ENCODE measurements at regions not wholly inside any gene's neighbourhood (a gene's known extent, or its start where the extent isn't known, plus 50 kb on each side); places are given as distances from the start of the nearest gene placed in this dataset.

DNA sequence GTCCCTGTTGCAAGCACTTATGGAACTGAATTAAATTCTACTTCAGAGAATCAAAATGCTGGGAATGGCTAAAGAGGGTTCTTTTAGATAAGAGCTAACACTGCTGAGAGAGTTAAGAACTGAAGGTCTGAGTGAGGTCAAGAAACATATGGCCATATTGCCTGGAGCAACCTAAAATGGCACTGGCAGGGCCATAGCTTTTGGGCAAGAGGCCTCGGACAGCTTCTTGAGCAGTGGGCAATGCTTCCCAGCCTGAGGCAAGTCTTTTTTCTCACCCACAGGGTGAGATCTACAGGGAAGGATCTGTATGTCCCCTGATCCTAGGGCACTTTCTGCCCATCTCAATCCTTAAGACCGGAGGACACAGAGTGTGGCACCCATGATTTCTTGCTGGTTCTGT is 244.6 kb upstream of the NT5C1B start:
- H3K36me3 Mint-ChIP-seq (ENCODE audit: low read depth, unreplicated experiment) = no peaks in the 10 kb centered on the region
- DNase-seq (ENCODE audit: low spot score) = no peak
- no peaks in the 10 kb centered on the region for H3K27me3 Mint-ChIP-seq (ENCODE audit: unreplicated experiment)
- TF ChIP-seq CTCF (IDR thresholded peaks at IDR 0.05; ENCODE audit: unreplicated experiment) = no peak
- no peaks in the 10 kb centered on the region for H3K9me3 Mint-ChIP-seq (ENCODE audit: unreplicated experiment)
- no peak overlapping the region for H3K4me3 Mint-ChIP-seq (ENCODE audit: unreplicated experiment)
- peaks cover 23% of the 10 kb centered on the region for H3K4me1 Mint-ChIP-seq (ENCODE audit: unreplicated experiment)
- no peak overlapping the region for H3K27ac Mint-ChIP-seq (ENCODE audit: unreplicated experiment)

DNA sequence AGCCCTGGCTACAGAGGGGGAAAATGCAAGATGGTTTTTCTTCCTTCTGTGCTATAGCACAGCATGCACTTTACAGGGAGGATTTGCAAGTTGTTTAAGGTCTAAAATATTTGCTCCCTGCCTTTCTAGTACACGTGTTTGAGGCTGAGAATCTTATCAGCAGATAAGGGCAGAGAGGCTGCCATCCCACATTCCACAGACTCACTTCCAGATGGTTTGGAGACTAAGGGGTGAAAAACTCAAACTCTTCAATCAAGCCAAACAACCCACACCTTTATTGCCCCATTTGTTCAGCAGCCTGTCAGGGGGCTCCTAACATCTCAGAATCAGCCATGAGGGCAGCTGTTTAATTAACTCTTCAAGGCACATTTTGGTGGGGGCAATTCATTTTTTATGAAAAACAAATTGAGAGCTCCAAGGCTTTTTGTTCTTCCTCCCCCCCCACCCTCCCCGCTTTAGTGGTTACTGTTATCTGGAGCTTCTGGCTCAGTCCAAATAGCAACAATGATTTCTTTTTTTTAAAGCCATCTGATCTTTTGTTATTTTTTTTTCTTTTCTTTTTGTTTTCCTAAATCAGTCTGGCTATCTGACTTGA is 242.6 kb upstream of the NT5C1B start:
- DNase-seq (ENCODE audit: low spot score) = no peak
- TF ChIP-seq CTCF (IDR thresholded peaks at IDR 0.05; ENCODE audit: unreplicated experiment) = no peak
- H3K27me3 Mint-ChIP-seq (ENCODE audit: unreplicated experiment) = no peaks in the 10 kb centered on the region
- H3K9me3 Mint-ChIP-seq (ENCODE audit: unreplicated experiment) = no peaks in the 10 kb centered on the region
- peaks cover 20% of the 10 kb centered on the region for H3K4me1 Mint-ChIP-seq (ENCODE audit: unreplicated experiment)
- H3K27ac Mint-ChIP-seq (ENCODE audit: unreplicated experiment) = no peak overlapping the region
- H3K4me3 Mint-ChIP-seq (ENCODE audit: unreplicated experiment) = no peak overlapping the region
- no peaks in the 10 kb centered on the region for H3K36me3 Mint-ChIP-seq (ENCODE audit: low read depth, unreplicated experiment)

DNA sequence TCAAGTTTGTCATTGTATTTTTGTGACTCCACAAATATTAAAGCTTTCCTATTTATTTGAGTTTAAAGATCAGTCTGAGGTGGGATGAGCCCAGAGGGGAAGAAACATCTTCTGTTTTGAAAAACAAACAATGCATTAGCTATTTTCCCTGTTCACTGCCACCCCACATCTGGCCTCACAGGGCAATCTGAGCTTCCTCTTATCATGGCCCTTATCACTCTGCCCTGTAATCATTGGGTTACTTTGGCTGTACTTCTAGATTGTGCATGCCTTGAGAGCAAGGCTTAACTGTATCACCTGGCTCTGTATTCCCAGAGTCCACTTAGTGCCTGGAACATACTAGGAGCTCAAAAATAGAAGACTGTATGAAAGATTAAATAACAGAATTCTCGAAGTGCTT is 241.6 kb upstream of the NT5C1B start:
- no peak for DNase-seq (ENCODE audit: low spot score)
- H3K36me3 Mint-ChIP-seq (ENCODE audit: low read depth, unreplicated experiment) = no peaks in the 10 kb centered on the region
- H3K9me3 Mint-ChIP-seq (ENCODE audit: unreplicated experiment) = no peaks in the 10 kb centered on the region
- peaks cover 10% of the 10 kb centered on the region for H3K4me1 Mint-ChIP-seq (ENCODE audit: unreplicated experiment)
- H3K27ac Mint-ChIP-seq (ENCODE audit: unreplicated experiment) = no peak overlapping the region
- peaks cover 1% of the 10 kb centered on the region for H3K27me3 Mint-ChIP-seq (ENCODE audit: unreplicated experiment)
- H3K4me3 Mint-ChIP-seq (ENCODE audit: unreplicated experiment) = no peak overlapping the region
- no peak for TF ChIP-seq CTCF (IDR thresholded peaks at IDR 0.05; ENCODE audit: unreplicated experiment)

DNA sequence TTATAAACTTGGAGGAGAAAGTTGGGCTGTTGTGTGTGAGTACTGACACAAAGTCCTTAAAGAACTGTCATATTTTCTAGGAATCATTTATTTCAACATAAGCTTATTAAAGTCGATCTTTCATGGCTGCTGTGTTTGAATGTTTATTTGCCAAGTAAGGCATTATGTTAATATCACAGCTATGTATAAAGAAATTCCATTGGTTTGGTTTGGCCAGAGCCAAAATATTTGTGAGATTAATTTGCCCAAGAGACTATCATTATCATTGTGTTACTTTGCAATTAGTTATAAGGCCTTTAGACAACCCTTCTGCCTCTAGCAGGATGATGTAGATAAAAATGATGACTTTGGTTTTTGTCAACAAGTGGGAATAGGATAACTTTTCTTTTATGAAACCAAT is 240.6 kb upstream of the NT5C1B start:
- Mint-ChIP-seq H3K4me3 (ENCODE audit: unreplicated experiment) (no peak overlapping the region), H3K27me3 (ENCODE audit: unreplicated experiment) (peaks cover 1% of the 10 kb centered on the region), H3K4me1 (ENCODE audit: unreplicated experiment) (peaks cover under 1% of the 10 kb centered on the region), H3K36me3 (ENCODE audit: low read depth, unreplicated experiment) (no peaks in the 10 kb centered on the region), H3K27ac (ENCODE audit: unreplicated experiment) (no peak overlapping the region), H3K9me3 (ENCODE audit: unreplicated experiment) (no peaks in the 10 kb centered on the region)
- no peak for DNase-seq (ENCODE audit: low spot score)
- TF ChIP-seq CTCF (IDR thresholded peaks at IDR 0.05; ENCODE audit: unreplicated experiment) = no peak

GRCh38 chr2:18829251-18829902 is 240.0 kb upstream of the NT5C1B start:
- Mint-ChIP-seq H3K4me3 (ENCODE audit: unreplicated experiment) (no peak overlapping the region), H3K27me3 (ENCODE audit: unreplicated experiment) (peaks cover 1% of the 10 kb centered on the region), H3K4me1 (ENCODE audit: unreplicated experiment) (no peaks in the 10 kb centered on the region), H3K9me3 (ENCODE audit: unreplicated experiment) (no peaks in the 10 kb centered on the region), H3K27ac (ENCODE audit: unreplicated experiment) (no peak overlapping the region), H3K36me3 (ENCODE audit: low read depth, unreplicated experiment) (no peaks in the 10 kb centered on the region)
- TF ChIP-seq CTCF (IDR thresholded peaks at IDR 0.05; ENCODE audit: unreplicated experiment) = no peak
- DNase-seq (ENCODE audit: low spot score) = no peak
